ENCODE measurements at regions not wholly inside any gene's neighbourhood (a gene's known extent, or its start where the extent isn't known, plus 50 kb on each side); places are given as distances from the start of the nearest gene placed in this dataset.

GRCh38 chr4:62344474-62344873, 1144.3 kb downstream of the ADGRL3 start:
- no CpG with 5 or more reads among the region's 4 CpGs for WGBS (ENCODE audit: extremely low coverage, insufficient coverage, insufficient read length)
- H3K4me1 ChIP-seq (ENCODE audit: control insufficient read depth in 1 of 2, insufficient read depth in 2 of 2, low read length in 2 of 2), result no peaks in the 10 kb centered on the region
- H2AFZ ChIP-seq (ENCODE audit: insufficient read depth, low read length, poor library complexity), result no peak overlapping the region
- no peak overlapping the region for H3K4me2 ChIP-seq (ENCODE audit: low read length)
- no peak overlapping the region for H3K18ac ChIP-seq (ENCODE audit: low read length)
- no peak overlapping the region for H3K27ac ChIP-seq (ENCODE audit: low read depth, low read length)
- H3K9me3 ChIP-seq (ENCODE audit: insufficient read depth, low read depth, low read length), result peaks cover 1% of the 10 kb centered on the region
- H2BK120ac ChIP-seq (ENCODE audit: insufficient read depth, low read length, poor library complexity), result no peak overlapping the region
- no peaks in the 10 kb centered on the region for H3K36me3 ChIP-seq (ENCODE audit: control insufficient read depth in 1 of 2, insufficient read depth in 2 of 2, low read length in 2 of 2)
- H3K27me3 ChIP-seq (ENCODE audit: insufficient read depth, low read length), result no peaks in the 10 kb centered on the region
- H4K12ac ChIP-seq (ENCODE audit: low read depth, low read length), result no peak overlapping the region
- DNase-seq, result no peak
- no peak overlapping the region for H3K14ac ChIP-seq (ENCODE audit: low read length)
- no peak overlapping the region for H3K23ac ChIP-seq (ENCODE audit: low read length)
- H3K4ac ChIP-seq (ENCODE audit: low read depth, low read length), result no peak overlapping the region
- no peak overlapping the region for H2AK5ac ChIP-seq (ENCODE audit: low read length)
- H3K4me3 ChIP-seq (ENCODE audit: low read depth, low read length), result no peak overlapping the region
- no peaks in the 10 kb centered on the region for H3K79me1 ChIP-seq (ENCODE audit: low read length)
- H4K91ac ChIP-seq (ENCODE audit: low read depth, low read length), result no peak overlapping the region
- no peaks in the 10 kb centered on the region for H3K79me2 ChIP-seq (ENCODE audit: control insufficient read depth, insufficient read depth, low read length, poor library complexity)
- no peak overlapping the region for H2BK12ac ChIP-seq (ENCODE audit: low read length)
- no peak overlapping the region for H3K9ac ChIP-seq (ENCODE audit: low read length)
- no peak overlapping the region for H4K8ac ChIP-seq (ENCODE audit: low read depth, low read length)
- H2BK5ac ChIP-seq (ENCODE audit: low read depth, low read length, poor library complexity), result no peak overlapping the region

DNA sequence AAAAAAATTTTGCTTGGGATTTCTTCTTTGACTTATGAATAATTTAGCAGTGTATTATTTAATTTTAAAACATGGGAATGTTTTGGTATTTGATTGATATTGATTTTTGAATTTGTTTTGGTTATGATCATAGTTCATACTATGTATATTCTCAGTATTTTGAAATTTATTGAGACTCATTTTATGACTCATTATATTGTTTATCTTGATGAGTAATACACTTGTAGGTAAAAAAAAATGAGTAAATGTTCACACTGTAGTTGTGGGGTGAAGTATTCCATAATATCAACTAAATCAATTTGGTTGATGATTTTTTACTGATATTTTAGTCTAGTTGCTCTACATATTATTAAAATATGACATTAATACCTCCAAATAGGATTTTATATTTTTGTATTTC, 1142.2 kb downstream of the ADGRL3 start:
- Histone ChIP-seq H3K4me3 (ENCODE audit: low read depth, low read length) (no peak overlapping the region), H3K27me3 (ENCODE audit: insufficient read depth, low read length) (no peaks in the 10 kb centered on the region), H4K8ac (ENCODE audit: low read depth, low read length) (no peak overlapping the region), H2AFZ (ENCODE audit: insufficient read depth, low read length, poor library complexity) (no peak overlapping the region), H3K14ac (ENCODE audit: low read length) (no peak overlapping the region), H3K79me2 (ENCODE audit: control insufficient read depth, insufficient read depth, low read length, poor library complexity) (no peaks in the 10 kb centered on the region), H3K4me2 (ENCODE audit: low read length) (no peak overlapping the region), H2AK5ac (ENCODE audit: low read length) (no peak overlapping the region), H3K18ac (ENCODE audit: low read length) (no peak overlapping the region), H3K4ac (ENCODE audit: low read depth, low read length) (no peak overlapping the region), H3K79me1 (ENCODE audit: low read length) (no peaks in the 10 kb centered on the region), H3K9ac (ENCODE audit: low read length) (no peak overlapping the region), H2BK5ac (ENCODE audit: low read depth, low read length, poor library complexity) (no peak overlapping the region), H4K91ac (ENCODE audit: low read depth, low read length) (no peak overlapping the region), H2BK12ac (ENCODE audit: low read length) (no peak overlapping the region), H3K27ac (ENCODE audit: low read depth, low read length) (no peak overlapping the region), H4K12ac (ENCODE audit: low read depth, low read length) (no peak overlapping the region), H3K23ac (ENCODE audit: low read length) (no peak overlapping the region), H2BK120ac (ENCODE audit: insufficient read depth, low read length, poor library complexity) (no peak overlapping the region), H3K36me3 (ENCODE audit: control insufficient read depth in 1 of 2, insufficient read depth in 2 of 2, low read length in 2 of 2) (no peaks in the 10 kb centered on the region), H3K4me1 (ENCODE audit: control insufficient read depth in 1 of 2, insufficient read depth in 2 of 2, low read length in 2 of 2) (no peaks in the 10 kb centered on the region), H3K9me3 (ENCODE audit: insufficient read depth, low read depth, low read length) (peaks cover 1% of the 10 kb centered on the region)
- DNase-seq, result no peak

- no peak overlapping the region for H4K91ac ChIP-seq (ENCODE audit: low read depth, low read length)
- H3K27ac ChIP-seq (ENCODE audit: low read depth, low read length), result no peak overlapping the region
- no peak overlapping the region for H3K4me2 ChIP-seq (ENCODE audit: low read length)
- no peak overlapping the region for H4K8ac ChIP-seq (ENCODE audit: low read depth, low read length)
- no CpG with 5 or more reads among the region's 2 CpGs for WGBS (ENCODE audit: extremely low coverage, insufficient coverage, insufficient read length)
- DNase-seq, result no peak
- no peak overlapping the region for H3K9ac ChIP-seq (ENCODE audit: low read length)
- no peaks in the 10 kb centered on the region for H3K79me1 ChIP-seq (ENCODE audit: low read length)
- no peak overlapping the region for H3K18ac ChIP-seq (ENCODE audit: low read length)
- no peaks in the 10 kb centered on the region for H3K36me3 ChIP-seq (ENCODE audit: control insufficient read depth in 1 of 2, insufficient read depth in 2 of 2, low read length in 2 of 2)
- no peak overlapping the region for H2BK5ac ChIP-seq (ENCODE audit: low read depth, low read length, poor library complexity)
- H2AK5ac ChIP-seq (ENCODE audit: low read length), result no peak overlapping the region
- no peaks in the 10 kb centered on the region for H3K27me3 ChIP-seq (ENCODE audit: insufficient read depth, low read length)
- no peak overlapping the region for H3K14ac ChIP-seq (ENCODE audit: low read length)
- H3K4me3 ChIP-seq (ENCODE audit: low read depth, low read length), result no peak overlapping the region
- H3K4ac ChIP-seq (ENCODE audit: low read depth, low read length), result no peak overlapping the region
- no peak overlapping the region for H4K12ac ChIP-seq (ENCODE audit: low read depth, low read length)
- no peaks in the 10 kb centered on the region for H3K9me3 ChIP-seq (ENCODE audit: insufficient read depth, low read depth, low read length)
- no peak overlapping the region for H2BK120ac ChIP-seq (ENCODE audit: insufficient read depth, low read length, poor library complexity)
- no peak overlapping the region for H2AFZ ChIP-seq (ENCODE audit: insufficient read depth, low read length, poor library complexity)
- H3K79me2 ChIP-seq (ENCODE audit: control insufficient read depth, insufficient read depth, low read length, poor library complexity), result no peaks in the 10 kb centered on the region
- H2BK12ac ChIP-seq (ENCODE audit: low read length), result no peak overlapping the region
- no peak overlapping the region for H3K23ac ChIP-seq (ENCODE audit: low read length)
- H3K4me1 ChIP-seq (ENCODE audit: control insufficient read depth in 1 of 2, insufficient read depth in 2 of 2, low read length in 2 of 2), result no peaks in the 10 kb centered on the region
These were observed 1128.4 kb downstream of the ADGRL3 start for GRCh38 chr4:62328526-62328925.

DNA sequence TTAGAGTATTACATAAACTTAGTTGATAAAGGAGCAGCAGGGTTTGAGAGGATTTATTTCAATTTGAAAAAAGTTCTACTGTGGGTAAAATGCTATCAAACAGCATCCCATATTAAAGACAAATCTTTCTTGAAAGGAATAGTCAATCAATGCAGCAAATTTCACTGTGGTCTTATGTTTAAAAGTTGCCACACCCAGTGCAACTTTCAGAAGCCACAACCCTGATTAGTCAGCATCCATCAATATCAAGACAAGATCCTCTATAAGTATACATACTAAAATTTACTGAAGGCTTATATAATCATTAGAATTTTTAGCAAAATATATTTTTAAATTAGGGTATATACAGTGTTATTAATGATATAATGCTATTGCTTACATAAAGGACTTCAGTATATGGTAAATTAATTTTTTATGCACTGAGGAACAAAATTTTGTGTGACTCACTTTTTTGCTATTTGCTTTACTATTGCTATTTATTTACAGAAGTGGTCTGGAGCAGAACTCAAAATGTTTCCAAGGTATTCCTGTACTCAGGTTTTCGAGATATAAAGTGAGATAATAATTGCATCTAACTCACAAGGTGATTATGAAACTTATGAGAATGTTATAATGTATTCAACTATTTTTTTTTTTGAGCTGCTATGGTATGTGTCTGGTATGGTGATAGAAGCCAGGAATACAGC, 1127.6 kb downstream of the ADGRL3 start:
- DNase-seq, result no peak
- Histone ChIP-seq H3K14ac (ENCODE audit: low read length) (no peak overlapping the region), H3K23ac (ENCODE audit: low read length) (no peak overlapping the region), H3K4me1 (ENCODE audit: control insufficient read depth in 1 of 2, insufficient read depth in 2 of 2, low read length in 2 of 2) (no peaks in the 10 kb centered on the region), H2BK12ac (ENCODE audit: low read length) (no peak overlapping the region), H2BK120ac (ENCODE audit: insufficient read depth, low read length, poor library complexity) (no peak overlapping the region), H2BK5ac (ENCODE audit: low read depth, low read length, poor library complexity) (no peak overlapping the region), H3K4me3 (ENCODE audit: low read depth, low read length) (no peak overlapping the region), H4K8ac (ENCODE audit: low read depth, low read length) (no peak overlapping the region), H3K18ac (ENCODE audit: low read length) (no peak overlapping the region), H2AFZ (ENCODE audit: insufficient read depth, low read length, poor library complexity) (no peak overlapping the region), H3K9me3 (ENCODE audit: insufficient read depth, low read depth, low read length) (no peaks in the 10 kb centered on the region), H4K91ac (ENCODE audit: low read depth, low read length) (no peak overlapping the region), H4K12ac (ENCODE audit: low read depth, low read length) (no peak overlapping the region), H3K79me2 (ENCODE audit: control insufficient read depth, insufficient read depth, low read length, poor library complexity) (no peaks in the 10 kb centered on the region), H3K27me3 (ENCODE audit: insufficient read depth, low read length) (no peaks in the 10 kb centered on the region), H3K9ac (ENCODE audit: low read length) (no peak overlapping the region), H2AK5ac (ENCODE audit: low read length) (no peak overlapping the region), H3K27ac (ENCODE audit: low read depth, low read length) (no peak overlapping the region), H3K36me3 (ENCODE audit: control insufficient read depth in 1 of 2, insufficient read depth in 2 of 2, low read length in 2 of 2) (no peaks in the 10 kb centered on the region), H3K4ac (ENCODE audit: low read depth, low read length) (no peak overlapping the region), H3K4me2 (ENCODE audit: low read length) (no peak overlapping the region), H3K79me1 (ENCODE audit: low read length) (no peaks in the 10 kb centered on the region)
- no CpG with 5 or more reads among the region's 1 CpG for WGBS (ENCODE audit: extremely low coverage, insufficient coverage, insufficient read length)

All from trophoblast cell (in vitro differentiated cells and primary cell).